ENCODE measurements at regions not wholly inside any gene's neighbourhood (a gene's known extent, or its start where the extent isn't known, plus 50 kb on each side); places are given as distances from the start of the nearest gene placed in this dataset.

GRCh38 chr5:105899726-105900125 is 1771.0 kb downstream of the EFNA5 start:
- 79 to 84% methylated on average over 3 of the region's 3 CpGs for WGBS, 2 donors
- Histone ChIP-seq H3K4me1 (no peaks in the 10 kb centered on the region), H3K9me3 (peaks cover 0 to 3% (median 0%) of the 10 kb centered on the region in 11 donors), H3K27ac (no peak overlapping the region), H3K27me3 (no peaks in the 10 kb centered on the region), H3K36me3 (no peaks in the 10 kb centered on the region), H3K4me3 (no peak overlapping the region)
- TF ChIP-seq CTCF (IDR thresholded peaks at IDR 0.05): no peak
- intact Hi-C loops (cut with DNase I): no loop called here
- no peak for DNase-seq
- no peak for ATAC-seq

GRCh38 chr5:105898183-105898582 is 1772.6 kb downstream of the EFNA5 start:
- ATAC-seq (no peak), DNase-seq (no peak)
- H3K36me3 ChIP-seq: no peaks in the 10 kb centered on the region
- no peak overlapping the region for H3K4me3 ChIP-seq
- no peaks in the 10 kb centered on the region for H3K27me3 ChIP-seq
- intact Hi-C loops (cut with DNase I): no loop called here
- 56 to 64% methylated on average over 4 of the region's 4 CpGs for WGBS, 2 donors
- no peaks in the 10 kb centered on the region for H3K9me3 ChIP-seq
- TF ChIP-seq CTCF (IDR thresholded peaks at IDR 0.05): no peak
- H3K4me1 ChIP-seq: no peaks in the 10 kb centered on the region
- H3K27ac ChIP-seq: no peak overlapping the region

- H3K4me1 ChIP-seq: no peaks in the 10 kb centered on the region
- ATAC-seq (no peak), DNase-seq (no peak)
- intact Hi-C loops (cut with DNase I): no loop called here
- no peaks in the 10 kb centered on the region for H3K27me3 ChIP-seq
- no peak for TF ChIP-seq CTCF (IDR thresholded peaks at IDR 0.05)
- H3K9me3 ChIP-seq: peaks cover 0 to 11% (median 0%) of the 10 kb centered on the region in 11 donors
- no peak overlapping the region for H3K4me3 ChIP-seq
- no peak overlapping the region for H3K27ac ChIP-seq
- WGBS, 2 donors: 45 to 54% methylated on average over 1 of the region's 1 CpG
- H3K36me3 ChIP-seq: no peaks in the 10 kb centered on the region
Measured at GRCh38 chr5:105885266-105885665, 1785.5 kb downstream of the EFNA5 start.

- no peak overlapping the region for H3K27ac ChIP-seq
- H3K36me3 ChIP-seq: no peaks in the 10 kb centered on the region
- no peaks in the 10 kb centered on the region for H3K27me3 ChIP-seq
- no peak overlapping the region for H3K4me3 ChIP-seq
- 83 to 88% methylated on average over 4 of the region's 4 CpGs for WGBS, 2 donors
- no peak for DNase-seq
- H3K4me1 ChIP-seq: no peaks in the 10 kb centered on the region
- ATAC-seq: no peak
- no peaks in the 10 kb centered on the region for H3K9me3 ChIP-seq
- intact Hi-C loops (cut with DNase I): no loop called here
- no peak for TF ChIP-seq CTCF (IDR thresholded peaks at IDR 0.05)
Measured at GRCh38 chr5:105882956-105883481, 1787.7 kb downstream of the EFNA5 start.
